ENCODE measurements at regions not wholly inside any gene's neighbourhood (a gene's known extent, or its start where the extent isn't known, plus 50 kb on each side); places are given as distances from the start of the nearest gene placed in this dataset.

- DNase-seq (ENCODE audit: low spot score): no peak
Observed at GRCh38 chr18:67652288-67652687, 135.8 kb upstream of the DSEL start.

- peak; percentile 16 for DNase-seq (ENCODE audit: low spot score)
Observed at GRCh38 chr18:67651438-67651837, 134.9 kb upstream of the DSEL start.

GRCh38 chr18:67650686-67651385 lies 134.3 kb upstream of the DSEL start:
- DNase-seq (ENCODE audit: low spot score): no peak

- no peak for DNase-seq (ENCODE audit: low spot score)
Observed at GRCh38 chr18:67646890-67647289, 130.4 kb upstream of the DSEL start.

- DNase-seq (ENCODE audit: low spot score): no peak
Observed at GRCh38 chr18:67644226-67644625, 127.7 kb upstream of the DSEL start.

GRCh38 chr18:67639872-67640271 lies 123.4 kb upstream of the DSEL start:
- DNase-seq (ENCODE audit: low spot score): peak; percentile 4

- no peak for DNase-seq (ENCODE audit: low spot score)
Observed at GRCh38 chr18:67636597-67637385, 120.3 kb upstream of the DSEL start.

GRCh38 chr18:67634631-67635338 lies 118.3 kb upstream of the DSEL start:
- no peak for DNase-seq (ENCODE audit: low spot score)

GRCh38 chr18:67633939-67634338 lies 117.4 kb upstream of the DSEL start:
- no peak for DNase-seq (ENCODE audit: low spot score)

- DNase-seq (ENCODE audit: low spot score): no peak
Observed at GRCh38 chr18:67621906-67622305, 105.4 kb upstream of the DSEL start.

- DNase-seq (ENCODE audit: low spot score): no peak
Observed at GRCh38 chr18:67621049-67621713, 104.7 kb upstream of the DSEL start.

- no peak for DNase-seq (ENCODE audit: low spot score)
Observed at GRCh38 chr18:67618061-67618460, 101.5 kb upstream of the DSEL start.

- no peak for DNase-seq (ENCODE audit: low spot score)
Observed at GRCh38 chr18:67615876-67616275, 99.4 kb upstream of the DSEL start.

- no peak for DNase-seq (ENCODE audit: low spot score)
Observed at GRCh38 chr18:67613731-67614130, 97.2 kb upstream of the DSEL start.

- no peak for DNase-seq (ENCODE audit: low spot score)
Observed at GRCh38 chr18:67612281-67612680, 95.8 kb upstream of the DSEL start.

GRCh38 chr18:67608615-67609273 lies 92.2 kb upstream of the DSEL start:
- peak; percentile 48 for DNase-seq (ENCODE audit: low spot score)

- DNase-seq (ENCODE audit: low spot score): no peak
Observed at GRCh38 chr18:67608191-67608590, 91.7 kb upstream of the DSEL start.

GRCh38 chr18:67600181-67601180 lies 84.0 kb upstream of the DSEL start:
- peak; percentile 54 for DNase-seq (ENCODE audit: low spot score)

- DNase-seq (ENCODE audit: low spot score): peak; percentile 26
Observed at GRCh38 chr18:67599277-67599676, 82.8 kb upstream of the DSEL start.

- no peak for DNase-seq (ENCODE audit: low spot score)
Observed at GRCh38 chr18:67597759-67598158, 81.2 kb upstream of the DSEL start.

GRCh38 chr18:67596003-67596402 lies 79.5 kb upstream of the DSEL start:
- no peak for DNase-seq (ENCODE audit: low spot score)

Data from AG08395 (cell line).